Left kidney (tissue), 1 donor: ENCODE measurements at regions not wholly inside any gene's neighbourhood (a gene's known extent, or its start where the extent isn't known, plus 50 kb on each side); places are given as distances from the start of the nearest gene placed in this dataset.

ENCODE experiments used
- DNase-seq: peaks from one replicate; pipeline ENCODE4 v3.0.0-alpha.2; 2013

DNA sequence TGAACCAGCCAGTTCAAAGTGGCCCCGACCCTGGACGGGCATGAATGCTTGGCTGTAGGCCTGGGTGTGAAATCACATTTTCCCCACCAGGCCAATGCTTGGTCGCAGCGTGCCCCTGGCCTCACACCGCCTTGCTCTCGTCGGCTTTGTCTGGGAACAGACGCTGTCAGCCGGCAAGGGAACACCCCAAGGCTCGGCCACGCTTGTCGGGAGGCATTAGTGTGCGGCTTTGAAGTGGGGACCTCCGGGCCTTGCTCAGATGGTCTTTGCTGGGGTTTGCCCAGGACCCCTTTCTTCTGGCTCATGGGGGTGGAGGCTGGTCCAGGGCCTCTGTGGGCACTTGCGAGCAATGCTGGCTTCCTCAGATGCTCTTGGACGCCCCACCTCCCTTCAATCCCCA lies 79.1 kb downstream of the INHBB start:
- DNase-seq = no peak

DNA sequence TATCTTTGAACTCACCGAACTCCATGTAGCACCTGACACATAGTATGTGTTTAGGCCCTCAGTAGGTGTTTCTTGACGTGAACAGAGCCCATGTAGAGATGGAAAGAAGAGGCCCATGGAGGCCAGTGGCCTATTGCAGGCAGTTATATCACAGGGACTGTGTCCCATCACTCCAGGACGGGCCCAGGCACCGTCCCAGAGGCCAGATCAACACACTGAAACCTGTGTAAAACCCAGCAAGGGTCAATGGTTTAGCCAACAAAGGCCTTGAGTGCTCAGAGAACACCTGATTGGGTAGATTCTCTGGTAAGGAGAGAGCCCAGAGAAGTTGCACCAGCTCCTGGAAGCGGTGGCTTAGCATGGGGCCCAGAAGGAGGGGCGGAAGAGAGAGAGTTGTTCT lies 82.8 kb downstream of the INHBB start:
- DNase-seq = no peak

DNA sequence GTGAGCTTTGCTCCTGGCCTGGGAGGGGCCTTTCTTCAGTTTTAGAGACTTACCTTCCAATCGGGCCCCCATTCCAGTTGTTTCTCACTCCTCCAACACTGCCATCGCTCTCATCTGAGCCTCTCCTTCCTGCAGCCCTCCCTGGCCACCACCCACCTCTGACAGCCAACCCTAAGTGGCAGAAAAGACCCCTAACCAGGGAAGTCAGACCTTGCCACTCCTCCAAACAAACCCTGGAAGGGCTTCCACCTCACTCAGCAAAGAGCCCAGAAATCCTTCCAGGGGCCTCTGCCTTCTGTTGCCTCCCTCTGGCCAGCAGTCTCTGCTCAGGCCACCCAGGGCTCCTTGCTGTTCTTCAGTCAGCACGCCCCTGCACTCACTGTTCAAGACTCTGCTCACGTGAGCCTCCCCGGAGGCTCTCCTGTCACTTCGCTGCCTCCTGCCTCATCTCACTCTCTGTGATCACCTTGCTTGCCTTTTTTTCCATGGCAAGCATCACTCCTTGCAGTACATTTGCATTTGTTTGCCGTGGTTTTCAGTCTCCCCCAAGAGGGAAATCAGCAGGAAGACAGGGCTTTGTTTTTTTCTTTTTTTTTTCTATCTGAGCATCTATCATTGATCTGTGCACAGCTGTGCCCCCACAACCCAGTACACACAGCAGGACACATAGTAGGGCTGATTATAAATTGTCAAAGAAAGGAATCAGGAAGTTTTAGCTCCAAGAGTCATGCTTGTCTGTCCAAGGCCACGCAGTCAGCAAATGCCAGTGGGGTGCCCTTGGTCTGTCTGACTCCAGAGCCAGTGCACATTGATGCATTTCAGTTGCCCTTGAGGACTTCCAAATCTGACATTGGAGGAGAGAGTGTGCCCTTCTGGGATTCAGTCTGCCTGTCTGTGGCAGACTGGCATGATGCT lies 83.9 kb downstream of the INHBB start:
- no peak for DNase-seq

DNA sequence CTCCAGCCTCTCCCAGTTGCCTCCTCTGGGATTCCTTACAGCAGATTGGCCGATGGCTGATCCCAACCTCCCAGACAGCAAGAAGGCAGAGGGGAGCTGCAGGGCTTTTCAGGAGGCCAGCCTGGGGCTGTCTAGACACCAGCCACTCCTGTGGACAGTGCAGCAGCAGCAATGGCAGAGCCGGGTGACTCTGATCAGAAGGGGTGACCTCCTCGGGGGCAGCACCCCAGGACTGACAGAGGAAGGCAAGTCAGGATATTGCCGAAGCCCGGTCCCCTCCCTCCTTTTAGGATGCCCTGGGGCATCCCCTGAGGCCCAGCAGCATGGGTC lies 84.5 kb downstream of the INHBB start:
- DNase-seq = no peak

- no peak for DNase-seq
Observed at GRCh38 chr2:120430957-120431356, 85.0 kb downstream of the INHBB start.

DNA sequence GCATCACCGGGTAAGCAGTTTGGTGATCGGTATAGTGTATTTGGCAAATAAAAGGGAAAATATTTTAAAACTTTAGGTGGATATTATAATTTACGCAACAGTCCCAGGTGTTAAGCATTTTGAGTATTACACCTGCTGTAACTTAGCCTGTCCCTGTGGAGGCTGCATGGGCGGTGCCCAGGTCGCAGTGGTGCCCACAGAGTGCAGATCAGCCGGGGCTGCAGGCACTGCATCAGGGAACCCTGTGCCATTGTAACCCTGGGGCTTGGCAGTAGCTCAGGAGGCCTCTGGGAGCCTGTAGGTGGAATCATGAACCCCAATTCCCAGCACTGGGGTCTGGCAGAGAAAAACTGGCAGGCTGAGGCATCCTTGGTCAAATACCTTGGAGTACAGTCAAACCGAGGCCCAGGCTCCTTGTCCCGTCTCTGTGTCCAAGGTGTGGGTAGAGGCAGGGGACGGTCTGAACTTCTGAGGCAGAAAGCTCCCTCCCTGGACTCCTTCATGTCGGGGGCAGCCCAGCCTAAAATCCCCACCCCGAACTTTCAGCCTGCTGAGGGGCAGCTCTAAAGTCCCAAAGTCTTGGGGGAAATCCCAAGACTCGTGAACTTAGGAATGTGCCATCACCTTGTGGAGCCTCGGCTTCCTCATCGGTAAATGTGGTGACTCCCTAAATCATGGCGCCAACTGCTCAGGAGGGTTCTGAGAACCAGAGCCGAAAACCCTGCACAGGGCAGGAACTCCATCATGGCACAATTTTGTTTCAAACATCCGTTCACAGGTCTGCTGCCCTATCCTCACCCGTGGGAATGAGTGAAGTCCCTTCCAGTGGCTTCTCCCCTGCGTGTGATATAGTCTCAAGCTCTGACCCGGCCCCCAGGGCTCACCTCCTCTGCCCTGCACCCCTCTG lies 85.7 kb downstream of the INHBB start:
- no peak for DNase-seq

DNA sequence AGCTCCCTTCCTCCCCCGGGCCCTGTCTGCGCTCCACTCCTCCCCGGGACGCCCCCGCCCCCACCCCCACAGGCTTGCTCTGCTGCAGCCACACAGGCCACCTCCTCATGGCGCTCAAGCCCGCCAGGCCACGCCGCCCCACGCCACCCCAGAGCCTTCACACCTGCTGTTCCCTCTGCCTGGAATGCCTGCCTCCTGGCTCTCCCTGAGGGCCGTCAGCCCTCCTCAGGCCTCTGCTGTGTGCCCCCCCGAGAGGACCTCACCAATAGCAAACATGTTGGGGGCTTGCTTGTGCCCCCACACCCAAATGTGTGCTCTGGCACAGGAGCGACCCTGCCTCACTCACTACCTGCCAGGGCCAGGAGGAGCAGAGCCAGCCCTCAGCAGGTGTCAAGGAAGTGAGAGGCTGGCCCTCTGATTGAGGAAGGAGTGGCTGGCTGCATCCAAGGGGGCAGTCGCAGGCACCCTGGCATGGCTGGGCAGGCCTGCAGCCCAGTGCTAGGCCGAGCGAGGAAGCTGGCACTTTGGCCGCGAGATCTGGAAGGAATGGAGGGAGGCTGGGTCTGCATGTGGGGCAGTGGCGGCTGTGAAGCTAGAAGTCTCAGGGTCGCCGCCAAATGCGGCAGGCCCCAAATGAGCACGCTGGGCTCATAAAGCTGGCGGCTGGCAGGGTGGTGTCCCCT lies 86.5 kb downstream of the INHBB start:
- DNase-seq = no peak

GRCh38 chr2:120432976-120433815 lies 87.3 kb downstream of the INHBB start:
- no peak for DNase-seq

DNA sequence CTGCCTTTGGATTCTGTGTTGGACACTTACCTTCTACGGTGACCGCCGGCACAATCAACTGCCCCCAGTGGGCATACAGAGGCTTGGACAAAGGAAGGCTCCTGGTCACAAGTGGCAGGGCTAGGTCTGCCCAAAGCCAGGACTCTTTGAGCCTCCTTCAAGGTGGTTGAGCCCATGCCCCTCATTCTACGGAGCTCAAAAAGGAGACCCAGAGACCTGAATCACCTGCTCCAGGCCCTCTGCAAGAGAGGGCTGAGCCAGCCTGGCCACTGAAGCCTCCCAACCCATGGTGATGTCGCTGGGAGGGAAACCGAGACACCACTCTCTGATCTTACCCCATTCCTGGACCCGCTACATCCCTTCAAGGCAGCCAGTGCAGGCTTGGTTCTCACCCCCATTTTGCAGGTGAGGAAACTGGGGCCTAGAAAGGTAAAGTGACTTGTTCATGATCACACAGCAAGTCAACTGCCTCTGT lies 87.9 kb downstream of the INHBB start:
- no peak for DNase-seq

DNA sequence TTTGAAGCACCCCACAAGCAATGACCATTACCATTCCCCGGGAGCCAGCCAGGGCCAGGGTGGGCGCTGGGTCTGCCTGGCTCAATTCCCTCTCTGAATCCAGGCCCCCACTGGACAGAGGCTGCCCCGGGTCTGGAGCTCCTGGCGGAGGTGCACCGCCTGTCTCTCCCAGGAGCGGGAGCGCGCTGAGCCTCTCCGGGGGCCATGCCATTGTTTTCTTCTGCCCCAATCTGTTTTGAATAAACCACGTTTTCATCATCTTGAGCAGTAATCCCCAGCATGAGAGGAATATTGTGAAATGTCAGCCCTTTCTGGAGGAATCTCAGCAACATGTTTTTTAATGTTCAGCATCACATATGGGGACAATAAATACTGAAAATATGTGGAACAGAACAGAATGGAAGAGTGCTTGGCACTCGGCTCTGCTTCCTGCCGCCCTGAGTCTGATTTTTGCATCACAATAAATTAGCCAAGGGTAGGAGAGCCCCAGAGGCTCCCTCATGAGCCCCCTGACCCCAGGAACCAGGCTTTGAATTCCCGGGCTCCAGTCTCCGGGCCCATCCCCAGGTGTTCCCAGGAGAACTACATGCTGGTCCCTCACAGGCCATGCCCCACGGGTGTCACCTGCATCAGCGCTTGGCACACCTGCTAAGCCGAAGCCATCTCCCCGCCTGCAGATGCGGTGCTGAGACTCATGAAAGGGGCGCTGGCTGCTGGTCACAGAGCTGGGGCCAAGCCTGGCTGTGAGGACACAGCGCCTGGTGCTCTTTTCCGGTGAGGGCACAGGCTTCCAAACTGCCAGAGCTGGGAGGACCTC lies 88.8 kb downstream of the INHBB start:
- no peak for DNase-seq

DNA sequence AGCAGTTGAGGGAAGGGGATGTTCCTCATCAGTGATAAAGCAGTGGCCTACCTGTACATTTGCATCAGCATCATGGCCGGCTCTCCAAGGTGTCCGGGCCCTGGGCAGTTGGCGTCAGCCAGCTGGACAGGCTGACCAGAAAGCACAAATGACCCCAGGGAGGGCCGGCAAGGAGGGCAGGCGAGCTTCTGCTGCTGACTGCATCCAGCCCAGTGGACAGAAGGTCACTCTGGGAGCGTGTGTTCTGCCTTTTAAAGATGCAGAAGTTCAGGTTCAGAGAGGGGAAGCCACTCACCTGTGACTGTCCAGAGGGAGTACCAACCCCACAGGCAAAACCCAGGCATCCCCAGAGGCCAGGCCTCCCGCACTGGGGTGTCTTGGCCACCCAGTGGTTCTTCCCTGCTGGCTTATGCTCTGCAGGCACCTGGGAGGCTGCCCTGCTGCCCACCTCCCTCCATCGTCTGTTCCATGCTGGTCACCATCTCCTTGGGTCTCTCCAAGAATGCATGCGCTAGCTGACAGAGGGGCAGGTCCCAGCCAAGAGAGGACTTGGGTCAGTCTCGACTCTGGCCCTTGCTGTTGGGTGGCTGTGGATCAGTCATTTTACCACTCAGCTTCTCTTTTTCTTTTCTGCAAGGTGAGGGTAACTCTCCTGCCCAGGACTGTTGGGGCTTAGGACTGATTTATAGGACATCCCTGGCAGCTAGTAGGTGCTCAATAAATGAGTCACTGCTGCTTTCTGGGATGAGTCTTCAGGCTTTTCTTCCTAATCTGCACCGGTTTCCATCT lies 89.9 kb downstream of the INHBB start:
- DNase-seq = no peak

DNA sequence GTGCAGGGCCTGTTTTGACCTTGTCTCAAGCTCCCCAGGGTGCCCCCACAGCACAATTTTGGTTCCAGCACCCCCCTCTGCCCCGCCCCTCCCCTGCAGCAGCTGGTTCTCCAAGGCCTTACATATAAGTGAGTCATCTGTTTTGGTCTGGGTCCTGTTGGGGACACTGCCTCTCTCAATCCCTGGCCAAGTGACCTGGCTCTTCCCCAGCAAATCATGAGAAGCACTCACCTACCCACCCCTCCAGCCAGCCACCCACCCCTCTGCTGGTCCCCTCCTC lies 90.5 kb downstream of the INHBB start:
- DNase-seq = no peak

- no peak for DNase-seq
Observed at GRCh38 chr2:120436885-120437603, 91.1 kb downstream of the INHBB start.

GRCh38 chr2:120437604-120438000 lies 91.7 kb downstream of the INHBB start:
- no peak for DNase-seq

GRCh38 chr2:120438301-120439066 lies 92.5 kb downstream of the INHBB start:
- no peak for DNase-seq

- DNase-seq = no peak
Observed at GRCh38 chr2:120439067-120439368, 93.1 kb downstream of the INHBB start.

GRCh38 chr2:120439637-120440384 lies 93.9 kb downstream of the INHBB start:
- no peak for DNase-seq
